NCI-H345 (cell line): ENCODE measurements at regions not wholly inside any gene's neighbourhood (a gene's known extent, or its start where the extent isn't known, plus 50 kb on each side); places are given as distances from the start of the nearest gene placed in this dataset.
"Not testable (repeated sequence)": the region's sequence is repeated elsewhere in the genome, so short reads cannot be mapped to it uniquely, and the experiment has no call there.

Source experiments
- DNase-seq: peaks from one replicate; lab custom pipeline; 2025; lab: John Stamatoyannopoulos, UW

DNA sequence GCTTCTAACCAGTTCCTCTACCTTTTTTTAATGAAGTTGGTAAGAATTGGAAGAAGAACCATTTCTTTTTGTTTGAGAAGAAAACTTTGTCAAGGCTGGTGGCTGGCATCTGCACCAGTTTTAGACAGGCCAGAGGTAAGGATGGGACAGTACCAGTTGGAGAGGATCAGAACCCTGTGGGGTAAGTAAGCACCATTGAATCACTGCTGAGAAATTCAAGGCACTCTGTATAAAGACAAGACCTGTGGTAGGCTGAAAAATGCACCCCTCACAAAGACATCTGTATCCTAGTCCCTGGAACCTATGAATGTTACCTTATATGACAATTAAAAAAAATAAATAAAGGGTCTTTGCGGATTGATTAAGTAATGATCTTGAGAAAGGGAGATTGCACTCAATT is 166.7 kb upstream of the NRP1 start:
- no peak for DNase-seq

DNA sequence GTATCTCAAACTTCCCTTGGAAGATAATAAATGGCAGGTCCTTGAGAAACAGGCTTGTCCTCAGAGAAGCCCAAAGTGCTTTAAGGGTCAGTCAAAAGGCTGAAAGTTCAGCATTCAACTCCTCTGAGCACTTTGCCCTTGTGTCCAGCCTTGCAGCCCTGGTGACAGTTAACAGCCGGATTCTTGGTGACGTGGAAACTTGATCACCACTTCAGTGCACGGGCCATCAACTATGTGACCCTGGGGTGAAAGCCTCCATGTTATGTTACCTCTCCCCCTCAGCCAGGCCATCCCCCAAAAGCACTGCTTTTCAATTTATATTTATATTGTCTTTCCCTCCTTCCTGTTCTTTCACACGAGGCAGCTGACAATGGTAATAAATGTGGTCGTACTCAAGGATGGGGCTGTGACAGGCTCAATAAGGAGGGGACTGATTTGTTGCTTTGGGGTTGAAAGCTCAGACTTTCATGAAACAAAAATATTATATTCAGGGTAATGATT is 164.0 kb upstream of the NRP1 start:
- DNase-seq = no peak

DNA sequence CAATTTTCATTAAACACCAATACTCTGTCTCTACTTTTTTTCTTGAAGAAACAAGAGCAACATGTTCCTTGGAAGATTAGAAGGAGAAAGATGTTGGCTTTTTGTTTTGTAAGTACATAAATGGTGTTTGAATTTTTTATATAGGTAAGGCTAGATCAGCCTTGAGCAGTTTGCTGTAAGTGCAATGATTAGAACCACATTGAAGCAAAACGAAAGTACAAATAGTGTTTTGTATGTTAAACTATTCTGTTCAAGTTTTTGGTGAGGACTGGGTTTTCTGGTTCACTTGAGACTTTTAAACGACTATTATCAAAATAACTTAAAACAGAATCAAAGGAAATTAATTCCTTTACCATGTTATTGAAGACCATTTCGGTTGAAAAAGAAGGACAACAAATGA is 162.9 kb upstream of the NRP1 start:
- DNase-seq = no peak

DNA sequence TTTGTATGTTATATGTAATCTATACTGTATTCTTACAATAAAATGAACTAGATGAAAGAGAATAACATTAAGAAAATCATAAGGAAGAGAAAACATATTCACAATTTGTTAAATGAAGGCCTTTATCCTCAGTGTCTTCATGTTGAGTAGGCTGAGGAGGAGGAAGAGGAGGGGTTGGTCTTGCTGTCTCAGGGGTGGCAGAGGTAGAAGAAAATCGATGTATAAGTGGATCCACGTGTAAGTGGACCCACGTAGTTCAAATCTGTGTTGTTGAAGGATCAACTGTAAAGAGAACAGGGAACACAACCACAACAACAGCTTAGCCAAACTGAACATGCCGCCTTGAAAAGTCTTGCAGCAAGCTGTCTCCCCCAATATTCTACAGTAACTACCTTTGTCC is 161.6 kb upstream of the NRP1 start:
- no peak for DNase-seq

DNA sequence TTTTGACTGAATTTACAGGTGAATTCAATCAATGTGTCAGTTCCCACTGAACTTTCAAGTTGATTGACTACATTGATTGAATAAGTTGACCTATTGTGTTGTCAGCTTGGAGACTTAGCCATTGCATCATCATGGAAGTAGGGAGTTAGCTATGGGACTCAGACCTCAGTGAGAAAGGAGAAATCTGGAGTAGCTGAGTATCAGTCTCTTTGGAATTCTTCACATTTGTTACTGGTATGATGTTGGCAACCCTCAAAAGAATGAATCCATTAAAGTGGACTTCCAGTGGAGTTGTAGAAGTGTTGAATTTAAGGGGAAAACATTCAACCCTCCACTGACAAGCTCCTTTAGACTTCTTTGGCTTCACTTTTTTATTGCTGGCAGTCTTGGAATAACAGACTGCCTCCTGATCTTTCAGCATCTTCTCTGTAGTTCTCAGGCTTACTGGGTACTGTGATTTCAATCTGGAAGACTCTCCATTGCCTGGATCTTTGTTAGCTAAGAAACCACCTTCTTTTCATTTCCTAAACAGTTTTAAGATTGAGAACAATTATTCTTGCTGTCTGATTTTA is 160.3 kb upstream of the NRP1 start:
- no peak for DNase-seq

DNA sequence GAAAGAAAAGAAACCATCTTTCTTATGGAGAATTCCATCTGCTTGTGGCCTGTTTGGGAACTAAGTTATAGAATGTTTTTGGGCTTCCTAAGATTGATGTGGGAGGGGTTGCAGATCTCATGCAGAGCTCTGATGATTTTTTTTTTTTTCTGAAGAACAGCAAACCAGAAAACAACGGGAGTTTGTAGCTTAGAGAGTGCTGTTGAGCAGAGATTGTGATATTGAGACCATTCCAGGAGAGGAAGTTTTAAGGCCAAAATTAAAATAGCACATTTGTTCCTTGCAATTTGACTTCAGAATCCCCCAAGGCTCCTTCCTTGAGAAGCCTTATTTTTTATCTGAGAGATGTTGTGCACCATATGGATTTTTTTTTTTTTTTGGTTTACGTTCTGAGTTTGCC is 159.5 kb upstream of the NRP1 start:
- no peak for DNase-seq

DNA sequence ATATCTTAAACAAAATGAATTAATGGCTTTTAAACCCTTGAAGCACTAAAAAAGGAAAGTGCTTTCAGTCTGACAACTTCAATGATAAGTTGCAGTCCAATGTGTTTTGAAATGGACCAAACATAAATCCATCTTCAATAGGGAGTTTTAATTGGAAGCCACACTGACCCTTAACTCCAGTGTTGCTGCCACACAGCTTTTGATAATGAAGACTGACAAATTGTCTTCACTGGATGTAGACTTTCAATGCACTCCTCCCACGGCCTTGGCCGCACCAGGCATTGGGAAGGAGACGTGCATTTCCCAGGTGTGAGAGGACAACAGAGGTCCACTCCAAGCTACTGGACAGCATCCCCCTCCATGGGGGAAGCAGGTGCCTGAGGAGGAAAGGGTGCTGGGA is 159.0 kb upstream of the NRP1 start:
- no peak for DNase-seq

DNA sequence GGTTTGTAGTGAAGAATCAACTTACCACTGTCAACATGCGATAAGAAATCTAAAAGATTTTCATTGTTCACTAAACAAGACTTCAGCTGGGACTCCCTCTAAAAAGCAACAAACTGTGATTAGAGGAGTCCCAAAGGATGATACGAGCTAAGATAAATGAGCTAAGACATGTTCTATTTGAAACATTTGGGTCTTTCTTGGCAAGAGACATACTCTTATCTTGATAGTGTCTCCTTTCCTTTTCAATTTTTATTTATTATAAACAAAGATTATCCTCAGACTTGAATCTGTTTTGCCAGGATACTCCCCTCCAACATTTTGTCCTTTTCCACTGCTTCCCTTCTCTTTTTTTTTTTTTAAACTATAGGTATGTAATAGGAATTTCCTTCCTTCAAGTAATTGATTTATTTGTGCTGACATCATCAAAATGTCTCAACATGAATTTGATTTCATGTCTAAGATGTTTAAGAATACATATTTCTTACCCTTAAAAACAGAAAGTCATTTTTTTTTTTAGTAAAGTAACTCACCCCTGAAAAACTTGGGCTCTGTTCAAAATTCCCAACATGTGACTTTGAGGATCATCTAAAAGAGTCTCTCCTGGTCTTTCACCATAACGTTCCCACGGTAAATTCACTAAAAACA is 158.4 kb upstream of the NRP1 start:
- DNase-seq = no peak

DNA sequence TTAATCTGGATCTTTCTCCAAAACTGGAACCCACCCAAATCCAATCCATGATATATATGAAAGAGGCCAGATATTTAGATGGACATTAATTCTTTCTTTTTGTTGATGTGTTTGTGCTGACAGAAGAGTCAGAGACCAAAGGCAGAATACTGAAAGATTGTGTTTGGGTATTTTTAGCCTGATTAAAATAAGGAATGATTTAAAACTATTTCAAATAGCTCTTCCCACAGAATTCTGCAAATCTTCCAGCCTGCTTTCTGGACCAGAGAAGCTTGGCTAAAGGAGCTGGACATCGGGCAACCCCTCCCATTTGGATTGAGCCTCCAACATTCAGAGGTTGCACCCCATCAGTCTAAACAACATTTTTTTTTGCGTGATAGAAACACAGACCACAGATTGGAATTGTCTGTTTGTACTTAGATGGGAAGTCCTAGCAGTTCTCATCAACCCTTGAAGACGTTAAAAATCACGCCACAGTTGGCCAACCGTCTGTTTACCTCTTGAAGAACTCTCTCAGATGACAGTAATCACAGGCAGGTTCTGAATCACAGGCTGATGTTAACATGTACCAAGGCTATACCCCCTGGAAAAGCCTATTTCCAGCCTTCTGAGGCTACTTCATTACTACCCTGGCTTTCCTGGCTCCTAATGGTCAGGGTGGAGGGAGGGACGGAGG is 155.2 kb upstream of the NRP1 start:
- no peak for DNase-seq

DNA sequence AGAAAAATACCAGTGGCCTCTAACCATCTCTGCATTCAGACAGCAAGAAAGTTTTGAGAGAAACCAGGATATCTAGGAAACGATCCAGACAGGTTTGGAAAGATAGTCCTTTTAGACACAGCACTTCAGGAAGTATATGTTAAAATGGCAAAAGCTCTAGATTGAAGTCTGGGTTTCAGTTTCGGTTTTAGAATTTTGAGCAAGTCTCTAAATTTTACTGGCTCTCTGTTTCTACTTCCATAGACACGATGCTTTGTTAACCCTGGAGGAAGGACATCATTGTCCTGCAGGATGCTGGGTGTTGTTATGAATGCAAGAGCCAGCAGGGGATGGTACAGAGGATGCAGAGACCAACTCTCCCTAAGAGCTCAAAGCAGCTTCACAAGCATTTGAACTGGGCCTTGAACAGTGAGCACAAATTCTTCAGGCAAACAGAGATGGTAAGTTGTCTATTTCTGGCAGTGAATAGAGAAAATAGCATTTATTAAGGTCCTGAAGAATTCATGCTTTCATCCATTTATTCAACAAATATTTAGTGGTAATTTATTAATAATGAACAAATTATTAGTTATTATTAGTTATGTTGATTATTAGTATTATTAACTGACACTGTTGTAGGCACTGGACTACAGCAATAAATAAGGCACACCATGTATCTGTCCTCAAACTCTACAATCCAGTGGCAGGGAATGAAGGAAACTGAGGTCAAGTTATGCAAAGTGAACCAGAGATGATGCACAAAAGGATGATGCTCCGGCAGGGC is 152.7 kb upstream of the NRP1 start:
- DNase-seq = no peak

DNA sequence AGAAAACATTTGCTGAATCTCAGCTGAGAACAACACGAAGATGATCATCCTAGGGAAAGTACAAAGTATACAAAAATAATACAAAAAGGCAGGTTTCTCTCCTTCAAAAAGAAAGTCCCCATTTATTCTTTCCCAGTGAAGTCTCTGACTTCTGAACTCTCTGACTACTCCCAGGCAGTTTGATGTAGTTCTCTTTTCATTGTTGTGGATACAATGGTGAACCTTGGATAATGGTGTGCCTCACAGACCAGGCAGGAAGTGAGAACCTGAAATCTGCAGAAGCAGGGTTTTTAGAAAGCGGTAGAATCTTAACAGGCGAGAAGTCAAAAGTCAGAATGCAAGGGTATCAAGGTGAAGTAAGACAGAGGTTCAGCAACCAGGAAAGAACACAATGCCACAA is 150.8 kb upstream of the NRP1 start:
- no peak for DNase-seq

DNA sequence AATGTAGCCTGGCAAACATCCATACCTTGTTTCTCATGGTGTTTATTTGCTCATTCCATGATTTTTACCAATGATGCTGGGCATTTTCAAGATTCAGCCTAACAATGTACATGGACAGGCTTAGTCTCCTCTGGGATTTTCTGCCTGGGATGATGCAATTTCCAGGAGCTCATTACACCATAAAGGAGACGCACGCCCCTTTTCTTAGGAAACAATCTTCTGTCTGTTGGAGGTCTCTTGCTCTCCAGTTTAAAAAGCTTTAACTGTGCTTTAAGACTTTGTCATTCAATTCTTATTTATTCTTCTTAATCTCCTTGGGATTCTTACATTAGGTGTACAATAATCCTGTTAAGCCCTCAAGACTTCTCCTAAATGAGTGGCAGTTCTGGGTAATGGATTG is 150.3 kb upstream of the NRP1 start:
- DNase-seq = no peak

DNA sequence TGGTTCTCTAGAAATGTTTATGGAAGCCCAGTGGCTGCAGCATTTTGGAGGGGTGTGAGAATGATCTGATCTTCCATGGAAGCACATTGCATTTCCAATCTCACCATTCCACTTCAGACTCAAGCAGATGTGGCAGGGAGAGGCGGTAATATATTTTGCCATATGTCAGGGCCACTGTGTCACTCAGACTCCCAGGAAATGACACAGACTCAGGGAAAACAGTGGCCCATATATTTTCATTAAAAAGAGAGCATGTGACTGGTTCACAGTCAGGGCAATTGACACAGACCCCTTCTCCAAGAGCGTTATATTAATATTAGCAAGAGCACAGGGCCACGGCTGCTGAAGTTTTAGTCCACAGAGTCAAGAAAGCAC is 149.3 kb upstream of the NRP1 start:
- DNase-seq = no peak

DNA sequence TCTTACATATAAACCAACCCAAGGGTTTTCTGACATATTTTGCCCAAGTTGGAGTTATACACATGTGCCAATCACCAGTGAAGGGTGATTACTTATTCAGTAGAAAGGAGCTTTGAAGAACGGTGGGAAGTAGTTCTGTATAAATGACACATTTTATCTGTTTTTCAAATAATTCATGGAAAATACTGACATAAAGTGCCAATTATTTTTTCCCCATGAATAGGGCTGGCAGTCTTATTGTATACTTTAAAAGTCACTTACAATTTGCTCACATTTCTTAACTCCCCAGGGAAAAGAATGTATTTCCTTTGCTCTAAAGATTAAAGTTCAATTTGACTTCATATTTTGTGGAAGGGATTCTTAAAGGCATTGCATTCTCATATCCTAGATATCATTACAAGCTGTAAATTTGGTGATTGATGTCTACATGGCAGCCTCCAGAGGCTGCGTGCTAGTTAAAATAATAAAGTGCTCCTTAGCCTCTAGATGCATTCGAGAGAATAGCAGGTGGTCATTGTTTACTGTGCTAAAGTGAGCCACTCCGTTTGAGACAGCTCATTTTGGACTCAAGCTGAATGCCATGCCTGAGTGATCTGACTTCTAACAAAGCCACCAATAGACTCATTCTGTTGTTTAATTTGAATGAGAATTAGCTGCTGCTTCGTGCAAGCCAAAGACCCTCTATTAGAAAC is 148.8 kb upstream of the NRP1 start:
- peak; percentile 73 for DNase-seq

DNA sequence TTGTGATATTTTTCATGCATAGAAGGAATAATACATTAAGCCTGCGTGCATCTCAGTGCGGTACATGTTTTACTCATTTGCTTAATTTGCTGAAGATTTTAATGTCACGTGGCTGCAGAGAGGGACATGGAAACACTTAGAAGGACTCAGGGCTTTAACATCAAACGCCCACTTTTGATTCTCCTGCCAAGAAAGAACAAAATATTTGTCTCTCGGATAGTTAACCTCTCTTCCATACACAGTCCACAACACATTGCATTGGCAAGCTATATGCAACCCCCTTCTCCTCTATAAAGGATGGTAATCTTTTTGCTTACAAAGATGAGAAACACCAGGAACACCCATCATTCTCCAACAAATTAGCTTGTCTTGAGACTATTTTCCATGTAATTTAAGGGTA is 148.0 kb upstream of the NRP1 start:
- DNase-seq = no peak

DNA sequence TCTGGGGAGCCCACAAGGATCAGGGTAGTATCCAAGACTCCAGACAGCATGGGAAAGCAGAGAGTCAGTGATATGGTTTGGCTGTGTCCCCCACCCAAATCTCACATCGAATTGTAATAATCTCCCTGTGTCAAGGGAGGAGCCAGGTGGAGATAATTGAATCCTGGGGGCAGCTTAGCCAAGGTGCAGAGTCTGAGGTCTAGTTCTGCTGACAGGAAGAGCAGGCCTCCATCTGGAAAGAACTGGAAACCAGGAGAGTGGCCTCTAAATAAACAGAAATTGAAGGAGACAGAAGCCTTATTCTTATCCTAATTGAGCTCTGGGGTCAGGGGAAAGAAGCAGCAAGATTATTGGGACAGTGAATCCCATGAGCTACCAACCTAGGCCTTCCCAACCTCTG is 146.7 kb upstream of the NRP1 start:
- DNase-seq = no peak

DNA sequence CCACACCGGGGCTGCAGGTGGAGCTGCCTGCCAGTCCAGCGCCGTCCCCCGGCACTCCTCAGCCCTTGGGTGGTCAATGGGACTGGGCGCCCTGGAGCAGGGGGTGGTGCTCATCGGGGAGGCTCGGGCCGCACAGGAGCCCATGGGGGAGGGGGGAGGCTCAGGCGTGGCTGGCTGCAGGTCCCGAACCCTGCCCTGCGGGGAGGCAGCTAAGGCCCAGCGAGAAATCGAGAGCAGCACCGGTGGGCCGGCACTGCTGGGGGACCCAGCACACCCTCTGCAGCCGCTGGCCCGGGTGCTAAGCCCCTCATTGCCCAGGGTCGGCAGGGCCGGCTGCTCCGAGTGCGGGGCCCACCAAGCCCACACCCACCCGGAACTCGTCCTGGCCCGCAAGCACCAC is 145.9 kb upstream of the NRP1 start:
- DNase-seq = not testable (repeated sequence)

DNA sequence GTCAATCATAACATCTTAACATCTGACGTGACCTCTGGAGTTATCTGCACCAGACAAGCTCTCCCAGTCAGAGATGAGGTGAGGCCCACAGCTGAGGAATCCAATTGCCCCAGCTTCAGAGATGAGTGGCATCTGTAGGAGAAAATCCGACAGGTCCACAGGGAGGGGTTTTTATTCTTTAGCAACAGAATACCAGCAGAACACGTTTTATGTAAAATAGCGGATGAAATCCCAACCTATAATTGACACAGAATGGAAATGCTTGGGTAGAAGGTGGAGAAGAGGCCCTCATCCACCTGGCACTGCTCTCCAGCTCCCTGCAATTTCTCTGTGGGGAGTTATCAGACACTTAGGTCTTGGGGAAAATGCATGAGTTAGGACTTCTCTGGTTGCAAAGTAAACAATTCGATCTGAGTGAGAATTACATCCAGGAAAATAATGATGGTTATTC is 144.2 kb upstream of the NRP1 start:
- DNase-seq = peak; percentile 34

DNA sequence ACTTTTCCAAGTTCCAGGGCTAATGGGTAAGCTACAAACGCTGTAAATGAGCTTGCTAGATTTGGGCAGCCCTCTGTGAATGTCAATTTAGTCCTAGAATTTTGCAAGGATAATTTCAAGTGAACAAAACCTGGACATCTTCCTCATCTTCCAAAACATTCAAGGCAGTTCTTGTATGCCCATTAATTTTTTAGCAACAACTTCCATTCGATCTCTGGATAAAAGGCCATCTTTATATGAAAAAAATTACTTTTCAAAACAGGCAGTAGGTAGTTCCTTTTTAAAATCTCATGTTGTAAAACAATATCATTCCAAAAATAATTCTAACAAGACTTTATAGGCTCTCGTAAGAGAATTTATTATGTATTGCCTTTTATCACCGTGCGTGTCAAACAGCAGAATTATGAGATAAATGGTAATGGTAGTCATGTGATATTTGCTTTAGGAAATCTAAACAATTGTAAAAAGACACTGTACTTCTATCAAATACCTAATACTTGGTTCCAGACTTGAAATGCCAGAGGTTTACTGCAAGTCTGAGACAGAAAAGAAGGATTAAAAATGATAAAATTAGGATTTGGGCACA is 143.7 kb upstream of the NRP1 start:
- no peak for DNase-seq

DNA sequence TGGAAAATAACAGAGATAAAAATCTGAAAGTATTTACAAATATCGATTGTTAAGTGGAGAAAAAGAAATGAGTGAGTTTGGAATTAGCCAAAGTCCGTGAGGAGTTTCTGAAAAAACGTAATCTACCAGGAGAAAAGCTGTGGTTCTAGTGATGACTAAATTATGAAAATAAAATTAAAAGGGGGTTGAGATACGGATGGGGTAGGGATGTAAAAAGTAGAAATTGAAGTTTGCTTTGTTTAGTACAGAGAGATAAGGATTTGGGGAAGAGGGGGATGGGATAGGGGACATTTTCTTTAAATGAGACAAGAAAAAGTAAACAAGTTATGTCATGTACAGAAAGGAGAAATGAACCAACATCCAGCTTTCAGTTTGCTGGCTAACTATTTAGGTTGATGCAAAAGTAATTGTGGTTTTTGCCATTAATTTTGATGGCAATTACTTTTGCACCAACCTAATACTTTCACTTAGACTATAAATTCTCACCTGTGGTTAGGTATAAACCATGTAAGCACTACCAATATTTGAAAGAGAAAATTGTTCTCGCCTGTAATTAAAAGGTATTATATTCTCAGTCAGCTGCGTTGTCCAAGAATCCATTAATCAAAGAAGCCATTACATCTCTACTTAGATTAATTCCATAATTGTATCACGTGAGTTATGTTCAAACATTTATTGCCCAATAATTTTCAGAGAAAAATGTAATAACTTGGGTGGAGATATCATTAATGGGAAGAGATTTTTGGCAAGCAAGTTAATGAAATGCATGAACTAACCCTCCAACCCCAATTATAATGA is 143.0 kb upstream of the NRP1 start:
- DNase-seq = no peak

DNA sequence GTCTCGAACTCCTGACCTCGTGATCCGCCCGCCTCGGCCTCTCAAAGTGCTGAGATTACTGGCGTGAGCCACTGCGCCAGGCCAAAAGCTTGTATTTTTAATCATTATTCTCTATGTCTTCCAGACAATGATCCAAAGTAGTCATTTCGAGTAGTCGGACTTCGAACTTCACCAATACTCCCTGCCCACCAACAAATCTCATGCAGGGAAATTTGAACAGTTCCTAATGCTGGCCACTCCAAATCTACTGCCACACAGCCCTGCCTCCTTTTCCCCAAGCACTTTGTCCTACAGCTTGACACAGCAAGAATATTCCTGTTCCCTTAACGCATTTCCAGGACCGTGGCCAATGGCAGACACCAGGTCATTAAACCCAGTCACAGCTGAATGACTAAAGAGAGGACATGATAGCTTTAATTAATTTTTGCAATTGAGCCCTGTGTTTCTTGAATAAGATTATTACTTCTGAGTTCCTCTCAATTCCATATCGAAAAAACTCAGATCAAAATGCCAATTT is 142.3 kb upstream of the NRP1 start:
- DNase-seq = no peak
